22Rv1 (cell line): ENCODE measurements at regions not wholly inside any gene's neighbourhood (a gene's known extent, or its start where the extent isn't known, plus 50 kb on each side); places are given as distances from the start of the nearest gene placed in this dataset.

ENCODE experiments used
- H3K27ac ChIP-seq: fragments of 450-650 bp; 2 replicates; pipeline ENCODE4 v1.5.1; 2017
- CTCF ChIP-seq: fragments of 450-650 bp; IDR thresholded peaks from 2 replicates; pipeline ENCODE4 v1.5.1; 2017; ENCODE audit warnings: mild to moderate bottlenecking
- ZFX ChIP-seq: fragments of 450-650 bp; IDR thresholded peaks from 2 replicates; pipeline ENCODE4 v1.6.1; 2017; ENCODE audit warnings: antibody characterized with exemption, borderline replicate concordance

GRCh38 chr2:38146275-38146906 is 70.4 kb upstream of the CYP1B1 start:
- H3K27ac ChIP-seq, result no peak overlapping the region
- no peak for TF ChIP-seq ZFX
- no peak for TF ChIP-seq CTCF

GRCh38 chr2:38145236-38145635 is 69.3 kb upstream of the CYP1B1 start:
- TF ChIP-seq ZFX (no peak), CTCF (no peak)
- H3K27ac ChIP-seq, result no peak overlapping the region

- TF ChIP-seq ZFX (no peak), CTCF (no peak)
- H3K27ac ChIP-seq, result no peak overlapping the region
Observed at GRCh38 chr2:38142627-38143026, 66.7 kb upstream of the CYP1B1 start.

- H3K27ac ChIP-seq, result no peak overlapping the region
- no peak for TF ChIP-seq ZFX
- TF ChIP-seq CTCF, result no peak
Observed at GRCh38 chr2:38141501-38141900, 65.5 kb upstream of the CYP1B1 start.

GRCh38 chr2:38138996-38139395 is 63.0 kb upstream of the CYP1B1 start:
- peak overlapping the region; percentile 92 for H3K27ac ChIP-seq
- no peak for TF ChIP-seq CTCF

- H3K27ac ChIP-seq, result peak overlapping the region; percentile 92
- TF ChIP-seq CTCF, result no peak
- TF ChIP-seq ZFX, result no peak
Observed at GRCh38 chr2:38138419-38138818, 62.5 kb upstream of the CYP1B1 start.

GRCh38 chr2:38137958-38138357 is 62.0 kb upstream of the CYP1B1 start:
- peak overlapping the region; percentile 92 for H3K27ac ChIP-seq

GRCh38 chr2:38131676-38132075 is 55.7 kb upstream of the CYP1B1 start:
- H3K27ac ChIP-seq, result no peak overlapping the region
- TF ChIP-seq CTCF (no peak), ZFX (no peak)
